Activated naive CD8-positive, alpha-beta T cell treated with anti-CD3 and anti-CD28 coated beads, Interleukin-2, amount 10 ng/mL, durations not matched to agents 7 days and 5 days (primary cell): ENCODE measurements at regions not wholly inside any gene's neighbourhood (a gene's known extent, or its start where the extent isn't known, plus 50 kb on each side); places are given as distances from the start of the nearest gene placed in this dataset.
"Not testable (repeated sequence)": the region's sequence is repeated elsewhere in the genome, so short reads cannot be mapped to it uniquely, and the experiment has no call there.

Source experiments
- ATAC-seq: fragments of 150-1000 bp; cut with Tn5 transposase; one replicate; pipeline ENCODE4 v1.10.0; 2021; ENCODE audit warnings: low read depth, moderate library complexity
- POLR2A ChIA-PET: fragments of 350-600 bp; sonication (Branson Sonifier 250); formaldehyde crosslinking; loops from one replicate; lab custom pipeline; 2021; ENCODE audit warnings: antibody characterized with exemption; lab: Charles Lee
- DNase-seq: peaks from one replicate; pipeline ENCODE4 v3.0.0; 2021
- H3K27ac Mint-ChIP-seq: one replicate; pipeline ENCODE4 v1.8.0; 2022; ENCODE audit warnings: mild to moderate bottlenecking, mixed read lengths
- H3K27me3 Mint-ChIP-seq: one replicate; pipeline ENCODE4 v1.8.0; 2022; ENCODE audit warnings: mild to moderate bottlenecking, moderate library complexity, mixed read lengths
- H3K36me3 Mint-ChIP-seq: one replicate; pipeline ENCODE4 v1.8.0; 2021; ENCODE audit warnings: mild to moderate bottlenecking, mixed read lengths
- H3K4me1 Mint-ChIP-seq: one replicate; pipeline ENCODE4 v1.8.0; 2021; ENCODE audit warnings: mixed read lengths
- H3K4me3 Mint-ChIP-seq: one replicate; pipeline ENCODE4 v1.8.0; 2022; ENCODE audit warnings: mild to moderate bottlenecking, moderate library complexity, mixed read lengths
- H3K9me3 Mint-ChIP-seq: one replicate; pipeline ENCODE4 v1.8.0; 2021; ENCODE audit warnings: mixed read lengths

DNA sequence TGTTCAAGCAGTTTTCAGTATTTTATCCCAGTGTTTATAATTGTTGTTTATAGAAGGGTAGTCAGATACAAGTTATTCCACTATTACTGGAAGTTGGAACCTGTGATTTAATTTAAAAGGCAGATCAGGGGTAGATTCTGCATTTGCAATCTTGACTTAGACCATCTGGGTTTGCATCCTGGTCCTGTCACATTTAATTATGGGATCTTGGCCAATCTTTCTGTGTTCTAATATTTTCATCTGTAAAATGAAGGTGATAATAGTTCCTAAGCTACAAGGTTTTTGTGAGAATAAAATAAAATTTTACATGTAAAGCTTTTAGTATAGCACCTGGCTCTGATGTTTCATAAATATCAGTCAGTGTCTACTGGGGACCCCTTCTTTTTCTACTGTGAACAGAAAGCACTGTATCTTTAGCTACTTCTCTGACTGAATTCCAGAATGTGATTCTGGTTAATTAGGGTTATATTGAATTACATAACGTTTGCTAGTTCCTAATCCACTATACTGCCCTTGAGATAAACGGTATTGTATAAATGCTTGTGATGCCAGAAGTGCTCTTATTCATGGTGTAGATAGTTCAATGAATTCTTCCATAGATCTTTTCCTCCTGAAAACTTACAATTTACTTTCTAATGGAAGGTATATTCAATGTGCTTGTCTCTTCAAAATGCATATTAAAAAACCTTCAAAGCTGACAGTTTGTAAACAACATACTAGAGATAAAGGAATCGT is 131.0 kb downstream of the KCNK1 start:
- DNase-seq: no peak
- POLR2A ChIA-PET: no interaction called here
- ATAC-seq: no peak
- H3K4me1 Mint-ChIP-seq: no peaks in the 10 kb centered on the region
- no peak overlapping the region for H3K27ac Mint-ChIP-seq
- no peak overlapping the region for H3K4me3 Mint-ChIP-seq
- peaks cover 3% of the 10 kb centered on the region for H3K27me3 Mint-ChIP-seq
- H3K36me3 Mint-ChIP-seq: no peaks in the 10 kb centered on the region
- no peaks in the 10 kb centered on the region for H3K9me3 Mint-ChIP-seq

- peaks cover 10% of the 10 kb centered on the region for H3K27me3 Mint-ChIP-seq
- H3K27ac Mint-ChIP-seq: no peak overlapping the region
- no peak overlapping the region for H3K4me3 Mint-ChIP-seq
- POLR2A ChIA-PET: no interaction called here
- ATAC-seq (no peak), DNase-seq (no peak)
- no peaks in the 10 kb centered on the region for H3K4me1 Mint-ChIP-seq
- H3K36me3 Mint-ChIP-seq: no peaks in the 10 kb centered on the region
- H3K9me3 Mint-ChIP-seq: no peaks in the 10 kb centered on the region
These were observed 136.2 kb downstream of the KCNK1 start for GRCh38 chr1:233750139-233750538.

GRCh38 chr1:233759665-233760064 is 144.8 kb upstream of the SLC35F3 start:
- DNase-seq (no peak), ATAC-seq (no peak)
- Mint-ChIP-seq H3K9me3 (no peaks in the 10 kb centered on the region), H3K27me3 (peaks cover 9% of the 10 kb centered on the region), H3K27ac (no peak overlapping the region), H3K4me1 (no peaks in the 10 kb centered on the region), H3K4me3 (no peak overlapping the region), H3K36me3 (no peaks in the 10 kb centered on the region)
- POLR2A ChIA-PET: no interaction called here

GRCh38 chr1:233764304-233764703 is 140.2 kb upstream of the SLC35F3 start:
- H3K4me1 Mint-ChIP-seq, POLR2A ChIA-PET, H3K9me3 Mint-ChIP-seq, H3K4me3 Mint-ChIP-seq, H3K27me3 Mint-ChIP-seq, ATAC-seq, H3K27ac Mint-ChIP-seq, DNase-seq, H3K36me3 Mint-ChIP-seq: not testable (repeated sequence)

DNA sequence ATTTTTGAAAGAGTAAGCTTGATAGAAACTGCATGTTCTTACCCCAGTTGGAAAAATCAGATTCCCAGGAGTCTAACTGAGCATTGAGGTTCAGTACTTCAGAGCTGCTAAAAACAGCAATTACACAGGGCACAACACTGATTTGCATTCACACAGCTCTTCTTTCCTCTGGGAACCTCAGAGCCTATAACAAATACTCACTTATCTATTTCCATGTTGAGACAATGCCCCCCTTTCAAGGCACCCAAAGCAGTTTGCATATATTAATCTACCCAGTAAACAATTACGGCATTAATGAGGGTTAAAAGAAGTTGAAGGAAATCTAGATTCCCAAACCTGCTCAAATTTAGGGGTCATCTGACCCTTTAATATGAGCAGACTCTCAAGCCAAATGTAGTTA is 126.9 kb upstream of the SLC35F3 start:
- ATAC-seq (no peak), DNase-seq (no peak)
- no peak overlapping the region for H3K4me3 Mint-ChIP-seq
- no peaks in the 10 kb centered on the region for H3K27me3 Mint-ChIP-seq
- H3K4me1 Mint-ChIP-seq: no peaks in the 10 kb centered on the region
- H3K9me3 Mint-ChIP-seq: peaks cover 6% of the 10 kb centered on the region
- no peak overlapping the region for H3K27ac Mint-ChIP-seq
- POLR2A ChIA-PET: no interaction called here
- H3K36me3 Mint-ChIP-seq: no peaks in the 10 kb centered on the region

- H3K27me3 Mint-ChIP-seq: no peaks in the 10 kb centered on the region
- no peaks in the 10 kb centered on the region for H3K4me1 Mint-ChIP-seq
- H3K4me3 Mint-ChIP-seq: no peak overlapping the region
- no peaks in the 10 kb centered on the region for H3K36me3 Mint-ChIP-seq
- no peak overlapping the region for H3K27ac Mint-ChIP-seq
- no peak for ATAC-seq
- H3K9me3 Mint-ChIP-seq: peaks cover 6% of the 10 kb centered on the region
- POLR2A ChIA-PET: no interaction called here
- no peak for DNase-seq
These were observed 124.4 kb upstream of the SLC35F3 start for GRCh38 chr1:233780049-233780448.

- Mint-ChIP-seq H3K27me3 (no peaks in the 10 kb centered on the region), H3K4me1 (no peaks in the 10 kb centered on the region), H3K27ac (no peak overlapping the region), H3K9me3 (peaks cover 6% of the 10 kb centered on the region), H3K4me3 (no peak overlapping the region), H3K36me3 (no peaks in the 10 kb centered on the region)
- POLR2A ChIA-PET: no interaction called here
- DNase-seq (no peak), ATAC-seq (no peak)
These were observed 121.4 kb upstream of the SLC35F3 start for GRCh38 chr1:233782937-233783586.

- H3K9me3 Mint-ChIP-seq: no peaks in the 10 kb centered on the region
- H3K4me1 Mint-ChIP-seq: no peaks in the 10 kb centered on the region
- no peaks in the 10 kb centered on the region for H3K36me3 Mint-ChIP-seq
- H3K27me3 Mint-ChIP-seq: peaks cover 7% of the 10 kb centered on the region
- H3K27ac Mint-ChIP-seq: no peak overlapping the region
- ATAC-seq: no peak
- no peak overlapping the region for H3K4me3 Mint-ChIP-seq
- POLR2A ChIA-PET: no interaction called here
- DNase-seq: no peak
These were observed 116.9 kb upstream of the SLC35F3 start for GRCh38 chr1:233787599-233787998.

DNA sequence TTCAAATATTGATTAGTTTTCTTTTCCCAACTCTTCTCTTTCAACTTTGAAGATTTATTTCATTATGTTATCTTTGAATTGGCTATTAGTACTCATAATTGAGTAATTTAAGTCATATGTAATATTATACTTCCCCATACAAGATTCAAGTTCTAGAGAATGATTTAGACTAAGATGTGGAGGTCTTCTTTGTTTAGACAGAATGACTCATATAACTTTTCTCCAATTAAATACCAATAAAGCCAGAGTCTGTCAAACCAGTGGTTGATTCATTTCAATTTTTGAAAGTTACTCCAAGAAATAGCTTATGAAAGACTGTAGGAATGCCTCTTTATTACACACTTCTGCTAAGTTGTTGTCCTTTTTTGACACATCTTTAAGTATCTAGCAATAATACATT is 115.8 kb upstream of the SLC35F3 start:
- no peaks in the 10 kb centered on the region for H3K4me1 Mint-ChIP-seq
- peaks cover 7% of the 10 kb centered on the region for H3K27me3 Mint-ChIP-seq
- no peak for DNase-seq
- ATAC-seq: no peak
- POLR2A ChIA-PET: no interaction called here
- H3K4me3 Mint-ChIP-seq: no peak overlapping the region
- no peaks in the 10 kb centered on the region for H3K36me3 Mint-ChIP-seq
- no peaks in the 10 kb centered on the region for H3K9me3 Mint-ChIP-seq
- no peak overlapping the region for H3K27ac Mint-ChIP-seq

DNA sequence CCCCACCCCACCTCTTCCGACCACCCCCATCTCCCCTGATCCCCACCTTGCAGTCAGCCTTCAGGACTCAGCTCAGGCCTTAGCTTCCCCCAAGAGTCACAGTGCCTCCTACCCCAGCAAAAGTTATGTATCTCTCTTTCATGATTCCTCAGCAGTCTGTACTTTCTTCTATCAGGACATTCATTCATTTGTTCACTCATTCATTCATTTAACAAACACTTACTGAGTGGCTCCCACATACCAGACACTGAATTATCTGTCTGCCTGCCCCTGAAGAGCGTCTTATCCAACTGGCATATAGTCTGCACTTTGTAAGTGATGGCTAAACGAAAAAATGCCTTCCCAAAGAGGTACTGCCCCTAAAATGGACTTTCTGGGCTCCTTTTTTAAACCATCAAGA is 114.4 kb upstream of the SLC35F3 start:
- no peak for DNase-seq
- Mint-ChIP-seq H3K9me3 (no peaks in the 10 kb centered on the region), H3K27ac (no peak overlapping the region), H3K27me3 (peaks cover 7% of the 10 kb centered on the region), H3K36me3 (no peaks in the 10 kb centered on the region), H3K4me1 (no peaks in the 10 kb centered on the region), H3K4me3 (no peak overlapping the region)
- POLR2A ChIA-PET: no interaction called here
- no peak for ATAC-seq

- ATAC-seq (peak; percentile 77), DNase-seq (no peak)
- H3K36me3 Mint-ChIP-seq: no peaks in the 10 kb centered on the region
- no peaks in the 10 kb centered on the region for H3K4me1 Mint-ChIP-seq
- H3K4me3 Mint-ChIP-seq: no peak overlapping the region
- H3K27me3 Mint-ChIP-seq: peaks cover 7% of the 10 kb centered on the region
- H3K9me3 Mint-ChIP-seq: no peaks in the 10 kb centered on the region
- H3K27ac Mint-ChIP-seq: no peak overlapping the region
- POLR2A ChIA-PET: no interaction called here
These were observed 113.7 kb upstream of the SLC35F3 start for GRCh38 chr1:233790662-233791371.

GRCh38 chr1:233791372-233791703 is 113.1 kb upstream of the SLC35F3 start:
- no peaks in the 10 kb centered on the region for H3K9me3 Mint-ChIP-seq
- H3K27ac Mint-ChIP-seq: no peak overlapping the region
- H3K36me3 Mint-ChIP-seq: no peaks in the 10 kb centered on the region
- H3K4me1 Mint-ChIP-seq: no peaks in the 10 kb centered on the region
- DNase-seq: no peak
- POLR2A ChIA-PET: no interaction called here
- no peak overlapping the region for H3K4me3 Mint-ChIP-seq
- ATAC-seq: no peak
- peaks cover 7% of the 10 kb centered on the region for H3K27me3 Mint-ChIP-seq

GRCh38 chr1:233791721-233792120 is 112.8 kb upstream of the SLC35F3 start:
- DNase-seq (no peak), ATAC-seq (no peak)
- Mint-ChIP-seq H3K36me3 (no peaks in the 10 kb centered on the region), H3K4me1 (no peaks in the 10 kb centered on the region), H3K27ac (no peak overlapping the region), H3K27me3 (peaks cover 7% of the 10 kb centered on the region), H3K9me3 (no peaks in the 10 kb centered on the region), H3K4me3 (no peak overlapping the region)
- POLR2A ChIA-PET: no interaction called here

GRCh38 chr1:233794863-233795262 is 109.6 kb upstream of the SLC35F3 start:
- DNase-seq: no peak
- Mint-ChIP-seq H3K27ac (no peak overlapping the region), H3K4me3 (no peak overlapping the region), H3K36me3 (no peaks in the 10 kb centered on the region), H3K9me3 (no peaks in the 10 kb centered on the region), H3K27me3 (peaks cover 5% of the 10 kb centered on the region), H3K4me1 (no peaks in the 10 kb centered on the region)
- no peak for ATAC-seq
- POLR2A ChIA-PET: no interaction called here
